RWPE2 (cell line): ENCODE measurements at regions not wholly inside any gene's neighbourhood (a gene's known extent, or its start where the extent isn't known, plus 50 kb on each side); places are given as distances from the start of the nearest gene placed in this dataset.

Experiments
- ATAC-seq: fragments of 200-7000 bp; cut with Tn5 transposase; 3 replicates; pipeline ENCODE4 v1.9.1; 2021; ENCODE audit warnings: low read depth
- DNase-seq: peaks from one replicate; pipeline ENCODE4 v3.0.0-alpha.2; 2020; ENCODE audit warnings: low spot score
- H3K27ac ChIP-seq: fragments of 450-650 bp; 2 replicates; pipeline ENCODE4 v1.5.1; 2017; ENCODE audit warnings: mild to moderate bottlenecking; ENCODE audit not compliant: poor library complexity, severe bottlenecking
- H3K27me3 ChIP-seq: fragments of 250-450 bp; sonication (Bioruptor Pico); 2 replicates; pipeline ENCODE4 v1.5.1; 2021; ENCODE audit warnings: mild to moderate bottlenecking, moderate library complexity; ENCODE audit not compliant: insufficient read depth, poor library complexity, severe bottlenecking
- H3K36me3 ChIP-seq: fragments of 250-450 bp; sonication (Bioruptor Pico); 2 replicates; pipeline ENCODE4 v1.5.1; 2020; ENCODE audit warnings: low read depth, mild to moderate bottlenecking, moderate library complexity
- H3K4me1 ChIP-seq: fragments of 250-450 bp; sonication (Bioruptor Pico); 2 replicates; pipeline ENCODE4 v1.5.1; 2021; ENCODE audit warnings: mild to moderate bottlenecking, moderate library complexity; ENCODE audit not compliant: insufficient read depth, poor library complexity, severe bottlenecking
- H3K4me3 ChIP-seq: fragments of 250-450 bp; sonication (Bioruptor Pico); 2 replicates; pipeline ENCODE4 v1.5.1; 2021; ENCODE audit warnings: mild to moderate bottlenecking, moderate library complexity; ENCODE audit not compliant: severe bottlenecking
- H3K9me3 ChIP-seq: fragments of 250-450 bp; sonication (Bioruptor Pico); 2 replicates; pipeline ENCODE4 v1.5.1; 2021; ENCODE audit warnings: mild to moderate bottlenecking, moderate library complexity; ENCODE audit not compliant: severe bottlenecking
- CTCF ChIP-seq: fragments of 450-650 bp; IDR thresholded peaks from one replicate; pipeline ENCODE4 v1.5.1; 2017; ENCODE audit warnings: mild to moderate bottlenecking, moderate library complexity; ENCODE audit not compliant: poor library complexity, severe bottlenecking

- ATAC-seq, result no peak
- TF ChIP-seq CTCF, result no peak
- H3K27ac ChIP-seq, result no peak overlapping the region
- H3K9me3 ChIP-seq, result no peaks in the 10 kb centered on the region
- no peak overlapping the region for H3K4me3 ChIP-seq
- DNase-seq, result no peak
- no peaks in the 10 kb centered on the region for H3K4me1 ChIP-seq
- H3K27me3 ChIP-seq, result no peaks in the 10 kb centered on the region
- no peaks in the 10 kb centered on the region for H3K36me3 ChIP-seq
Measured at GRCh38 chr9:24449976-24450375, 95.7 kb downstream of the IZUMO3 start.

GRCh38 chr9:24439456-24439855, 106.2 kb downstream of the IZUMO3 start:
- no peak for TF ChIP-seq CTCF
- Histone ChIP-seq H3K4me1 (peaks cover 5% of the 10 kb centered on the region), H3K36me3 (no peaks in the 10 kb centered on the region), H3K4me3 (no peak overlapping the region), H3K27me3 (no peaks in the 10 kb centered on the region), H3K9me3 (no peaks in the 10 kb centered on the region), H3K27ac (no peak overlapping the region)
- DNase-seq (no peak), ATAC-seq (no peak)

GRCh38 chr9:24438876-24439275, 106.8 kb downstream of the IZUMO3 start:
- ATAC-seq, result no peak
- Histone ChIP-seq H3K27ac (no peak overlapping the region), H3K36me3 (no peaks in the 10 kb centered on the region), H3K4me1 (peaks cover 11% of the 10 kb centered on the region), H3K9me3 (no peaks in the 10 kb centered on the region), H3K4me3 (no peak overlapping the region), H3K27me3 (no peaks in the 10 kb centered on the region)
- no peak for TF ChIP-seq CTCF
- DNase-seq, result no peak

- H3K36me3 ChIP-seq, result no peaks in the 10 kb centered on the region
- H3K27ac ChIP-seq, result no peak overlapping the region
- H3K9me3 ChIP-seq, result no peaks in the 10 kb centered on the region
- peaks cover 12% of the 10 kb centered on the region for H3K4me1 ChIP-seq
- ATAC-seq, result peak; percentile 52; the same call in 1 of the 3 replicates
- no peak overlapping the region for H3K4me3 ChIP-seq
- H3K27me3 ChIP-seq, result no peaks in the 10 kb centered on the region
- TF ChIP-seq CTCF, result no peak
- no peak for DNase-seq
Measured at GRCh38 chr9:24436761-24437160, 108.9 kb downstream of the IZUMO3 start.

- Histone ChIP-seq H3K4me3 (no peak overlapping the region), H3K27me3 (no peaks in the 10 kb centered on the region), H3K9me3 (no peaks in the 10 kb centered on the region), H3K36me3 (no peaks in the 10 kb centered on the region), H3K27ac (no peak overlapping the region), H3K4me1 (peaks cover 12% of the 10 kb centered on the region)
- DNase-seq (no peak), ATAC-seq (peak; percentile 54; the same call in 2 of the 3 replicates)
- TF ChIP-seq CTCF, result no peak
Measured at GRCh38 chr9:24434183-24434582, 111.5 kb downstream of the IZUMO3 start.
